Suprapubic skin (tissue), 4 donors: ENCODE measurements at regions not wholly inside any gene's neighbourhood (a gene's known extent, or its start where the extent isn't known, plus 50 kb on each side); places are given as distances from the start of the nearest gene placed in this dataset.

Source experiments
- DNase-seq, 2 donors: peaks; one replicate each; pipeline ENCODE4 v3.0.0-alpha.2; 2019; ENCODE audit warnings: low spot score in 2 of 2
- H3K27ac ChIP-seq: fragments of 200-600 bp; sonication (generic); one replicate; pipeline ENCODE4 v1.5.1; 2019
- H3K27me3 ChIP-seq: fragments of 200-600 bp; sonication (generic); one replicate; pipeline ENCODE4 v1.5.1; 2019
- H3K36me3 ChIP-seq: fragments of 200-600 bp; sonication (generic); one replicate; pipeline ENCODE4 v1.5.1; 2019
- H3K4me1 ChIP-seq: fragments of 200-600 bp; sonication (generic); one replicate; pipeline ENCODE4 v1.5.1; 2019
- H3K4me3 ChIP-seq: fragments of 200-600 bp; sonication (generic); one replicate; pipeline ENCODE4 v1.5.1; 2019; ENCODE audit warnings: mild to moderate bottlenecking
- H3K9me3 ChIP-seq: fragments of 200-600 bp; sonication (generic); one replicate; pipeline ENCODE4 v1.5.1; 2019
- EP300 ChIP-seq: sonication (generic); formaldehyde crosslinking; IDR thresholded peaks from one replicate; pipeline ENCODE4 v1.6.1; 2017; ENCODE audit warnings: antibody characterized with exemption
- POLR2A ChIP-seq, 2 donors: fragments of 450-650 bp; IDR thresholded peaks; one replicate each; pipeline ENCODE4 v1.6.1; 2017; ENCODE audit warnings: antibody characterized with exemption in 2 of 2, mild to moderate bottlenecking in 2 of 2, moderate library complexity in 2 of 2
- POLR2AphosphoS5 ChIP-seq, 3 donors: sonication (generic); formaldehyde crosslinking; IDR thresholded peaks; one replicate each; pipeline ENCODE4 v1.6.1; 2017; ENCODE audit warnings: antibody characterized with exemption in 3 of 3
- WGBS: methylation state at CpG from one replicate; pipeline ENCODE4 v1.1.5; 2018; 5-methylcytosine and 5-hydroxymethylcytosine counted together
- TF ChIP-seq, protein P1 (sequence below), 2 donors: fragments of 200-600 bp in 1 of 2; fragments of 450-650 bp in 1 of 2; sonication (generic) in 1 of 2; IDR thresholded peaks; one replicate each; pipeline ENCODE4 v1.5.1; 2016 to 2019; ENCODE audit warnings: antibody characterized with exemption in 2 of 2, mild to moderate bottlenecking in 1 of 2, moderate library complexity in 1 of 2

- H3K4me1 ChIP-seq, result peaks cover 21% of the 10 kb centered on the region
- no peak for DNase-seq
- no peaks in the 10 kb centered on the region for H3K27me3 ChIP-seq
- 85% methylated on average over 7 of the region's 7 CpGs for WGBS
- no peak overlapping the region for H3K4me3 ChIP-seq
- no peak overlapping the region for H3K27ac ChIP-seq
- no peaks in the 10 kb centered on the region for H3K9me3 ChIP-seq
- no peaks in the 10 kb centered on the region for H3K36me3 ChIP-seq
- TF ChIP-seq, protein P1, sequence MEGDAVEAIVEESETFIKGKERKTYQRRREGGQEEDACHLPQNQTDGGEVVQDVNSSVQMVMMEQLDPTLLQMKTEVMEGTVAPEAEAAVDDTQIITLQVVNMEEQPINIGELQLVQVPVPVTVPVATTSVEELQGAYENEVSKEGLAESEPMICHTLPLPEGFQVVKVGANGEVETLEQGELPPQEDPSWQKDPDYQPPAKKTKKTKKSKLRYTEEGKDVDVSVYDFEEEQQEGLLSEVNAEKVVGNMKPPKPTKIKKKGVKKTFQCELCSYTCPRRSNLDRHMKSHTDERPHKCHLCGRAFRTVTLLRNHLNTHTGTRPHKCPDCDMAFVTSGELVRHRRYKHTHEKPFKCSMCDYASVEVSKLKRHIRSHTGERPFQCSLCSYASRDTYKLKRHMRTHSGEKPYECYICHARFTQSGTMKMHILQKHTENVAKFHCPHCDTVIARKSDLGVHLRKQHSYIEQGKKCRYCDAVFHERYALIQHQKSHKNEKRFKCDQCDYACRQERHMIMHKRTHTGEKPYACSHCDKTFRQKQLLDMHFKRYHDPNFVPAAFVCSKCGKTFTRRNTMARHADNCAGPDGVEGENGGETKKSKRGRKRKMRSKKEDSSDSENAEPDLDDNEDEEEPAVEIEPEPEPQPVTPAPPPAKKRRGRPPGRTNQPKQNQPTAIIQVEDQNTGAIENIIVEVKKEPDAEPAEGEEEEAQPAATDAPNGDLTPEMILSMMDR (IDR thresholded peaks at IDR 0.05), result no peak
- TF ChIP-seq EP300, result no peak
- no peak for TF ChIP-seq POLR2A (IDR thresholded peaks at IDR 0.05)
- no peak for TF ChIP-seq POLR2AphosphoS5 (IDR thresholded peaks at IDR 0.05)
These were observed 522.6 kb upstream of the PROK2 start for GRCh38 chr3:72307438-72308115.

- H3K27ac ChIP-seq, result no peak overlapping the region
These were observed 521.9 kb upstream of the PROK2 start for GRCh38 chr3:72306800-72307341.

DNA sequence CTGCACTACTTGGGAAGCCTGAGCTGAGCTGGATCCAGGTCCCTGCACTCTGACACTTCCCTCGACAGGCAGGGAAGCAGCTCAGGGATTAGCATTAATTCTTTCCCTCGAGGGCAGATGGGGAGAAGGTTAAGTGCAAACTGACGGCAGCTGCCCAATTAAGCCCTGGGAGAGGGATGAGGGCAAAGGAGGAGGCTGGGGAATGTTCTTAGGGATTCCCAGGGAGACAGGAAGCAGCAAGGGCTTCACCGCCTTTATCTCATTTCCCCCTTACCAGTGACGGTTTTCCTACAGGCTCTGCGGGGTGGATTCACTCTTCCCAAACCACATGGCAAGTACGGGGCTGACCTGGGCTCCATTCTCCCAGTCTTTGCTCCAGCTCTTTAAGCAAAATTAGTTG lies 519.0 kb upstream of the PROK2 start:
- no peak for DNase-seq
- 46% methylated on average over 7 of the region's 7 CpGs for WGBS
- no peaks in the 10 kb centered on the region for H3K27me3 ChIP-seq

More at GRCh38 chr3:72306800-72307341, 521.9 kb upstream of the PROK2 start:
- Histone ChIP-seq H3K4me1 (peaks cover 21% of the 10 kb centered on the region), H3K4me3 (no peak overlapping the region), H3K27me3 (no peaks in the 10 kb centered on the region), H3K36me3 (no peaks in the 10 kb centered on the region), H3K9me3 (no peaks in the 10 kb centered on the region)
- TF ChIP-seq EP300 (no peak), POLR2AphosphoS5 (IDR thresholded peaks at IDR 0.05) (no peak), POLR2A (IDR thresholded peaks at IDR 0.05) (no peak)
- TF ChIP-seq, protein P1 (IDR thresholded peaks at IDR 0.05), result no peak
- WGBS, result 57% methylated on average over 9 of the region's 9 CpGs
- no peak for DNase-seq

DNA sequence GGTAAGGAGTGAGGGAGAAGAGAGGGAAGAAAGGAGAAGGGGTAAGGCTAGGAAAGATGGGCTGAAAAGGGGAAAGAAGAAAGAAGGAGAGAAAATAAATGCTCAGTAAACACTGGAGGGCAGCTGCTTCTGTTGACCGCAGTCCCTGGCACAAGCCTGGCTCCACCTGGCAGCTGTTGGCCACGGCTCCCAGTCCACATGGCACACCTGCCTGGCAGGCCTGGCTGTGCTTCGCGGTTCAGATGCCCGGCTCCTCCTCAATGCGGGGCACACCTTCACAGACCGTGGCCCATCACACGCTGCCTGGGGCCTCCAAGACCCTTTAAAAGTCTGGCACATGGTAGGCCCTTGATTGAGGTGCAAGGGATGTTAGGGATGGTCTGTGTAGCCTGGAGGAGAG lies 516.8 kb upstream of the PROK2 start:
- no peak for DNase-seq
- 62% methylated on average over 8 of the region's 8 CpGs for WGBS
- no peak for TF ChIP-seq POLR2A (IDR thresholded peaks at IDR 0.05)
- TF ChIP-seq, protein P1 (IDR thresholded peaks at IDR 0.05), result no peak
- no peak for TF ChIP-seq POLR2AphosphoS5 (IDR thresholded peaks at IDR 0.05)
- no peak for TF ChIP-seq EP300
- H3K27ac ChIP-seq, result no peak overlapping the region
- H3K4me1 ChIP-seq, result peaks cover 18% of the 10 kb centered on the region
- no peaks in the 10 kb centered on the region for H3K36me3 ChIP-seq
- H3K9me3 ChIP-seq, result no peaks in the 10 kb centered on the region
- H3K27me3 ChIP-seq, result no peaks in the 10 kb centered on the region
- no peak overlapping the region for H3K4me3 ChIP-seq

More for the DNA sequence above, 519.0 kb upstream of the PROK2 start:
- Histone ChIP-seq H3K36me3 (no peaks in the 10 kb centered on the region), H3K4me3 (no peak overlapping the region), H3K4me1 (peaks cover 6% of the 10 kb centered on the region), H3K27ac (no peak overlapping the region), H3K9me3 (no peaks in the 10 kb centered on the region)
- TF ChIP-seq EP300, result no peak
- TF ChIP-seq POLR2A (IDR thresholded peaks at IDR 0.05), result no peak
- no peak for TF ChIP-seq POLR2AphosphoS5 (IDR thresholded peaks at IDR 0.05)
- TF ChIP-seq, protein P1 (IDR thresholded peaks at IDR 0.05), result no peak

- Histone ChIP-seq H3K27ac (no peak overlapping the region), H3K36me3 (no peaks in the 10 kb centered on the region), H3K27me3 (no peaks in the 10 kb centered on the region), H3K4me3 (no peak overlapping the region), H3K9me3 (no peaks in the 10 kb centered on the region), H3K4me1 (peaks cover 23% of the 10 kb centered on the region)
- 77% methylated on average over 2 of the region's 2 CpGs for WGBS
- TF ChIP-seq, protein P1 (IDR thresholded peaks at IDR 0.05), result no peak
- no peak for TF ChIP-seq POLR2A (IDR thresholded peaks at IDR 0.05)
- no peak for TF ChIP-seq POLR2AphosphoS5 (IDR thresholded peaks at IDR 0.05)
- TF ChIP-seq EP300, result no peak
- no peak for DNase-seq
These were observed 515.7 kb upstream of the PROK2 start for GRCh38 chr3:72300621-72301020.
